GM12892 (cell line): ENCODE measurements at regions not wholly inside any gene's neighbourhood (a gene's known extent, or its start where the extent isn't known, plus 50 kb on each side); places are given as distances from the start of the nearest gene placed in this dataset.

Experiments
- POLR2A ChIP-seq: IDR thresholded peaks from 2 replicates; pipeline ENCODE4 v1.6.1; 2011; ENCODE audit warnings: low read depth, low read length, control low read depth
- POLR2AphosphoS5 ChIP-seq: IDR thresholded peaks from 2 replicates; pipeline ENCODE4 v1.6.1; 2011; ENCODE audit warnings: low read depth, low read length, control low read depth
- TAF1 ChIP-seq: IDR thresholded peaks from 2 replicates; pipeline ENCODE4 v1.6.1; 2011; ENCODE audit warnings: low read depth, mild to moderate bottlenecking, control low read depth, low read length, borderline replicate concordance

DNA sequence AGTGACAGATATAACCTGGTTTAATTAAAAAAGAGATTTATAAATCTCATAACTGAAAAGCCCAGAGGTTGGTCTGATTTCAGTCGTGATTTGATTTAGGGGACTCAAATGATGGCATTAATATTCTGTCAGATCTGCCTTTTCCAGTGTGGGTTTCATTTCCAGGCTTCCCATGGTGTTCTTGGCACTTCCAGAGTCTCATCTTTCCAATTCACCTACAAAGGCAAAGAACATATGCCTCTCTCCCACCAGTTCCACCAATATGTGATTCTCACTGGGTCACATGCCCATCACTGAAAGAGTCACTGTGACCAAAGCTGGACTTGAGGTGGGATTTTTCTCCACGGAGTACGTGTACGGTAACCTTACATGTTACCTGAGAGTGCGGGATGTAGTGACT, 137.4 kb upstream of the IL12B start:
- TF ChIP-seq POLR2AphosphoS5 (no peak), TAF1 (no peak), POLR2A (no peak)
